Activated naive CD8-positive, alpha-beta T cell treated with anti-CD3 and anti-CD28 coated beads, Interleukin-2, amount 50 U/mL, for 24 hours (primary cell): ENCODE measurements at regions not wholly inside any gene's neighbourhood (a gene's known extent, or its start where the extent isn't known, plus 50 kb on each side); places are given as distances from the start of the nearest gene placed in this dataset.

ENCODE experiments used
- ATAC-seq: fragments of 150-1000 bp; cut with Tn5 transposase; one replicate; pipeline ENCODE4 v1.10.0; 2021
- DNase-seq: peaks from one replicate; pipeline ENCODE4 v3.0.0; 2021
- H3K27ac Mint-ChIP-seq: one replicate; pipeline ENCODE4 v1.8.0; 2021; ENCODE audit warnings: mild to moderate bottlenecking, mixed read lengths
- H3K27me3 Mint-ChIP-seq: one replicate; pipeline ENCODE4 v1.8.0; 2021; ENCODE audit warnings: mixed read lengths
- H3K36me3 Mint-ChIP-seq: one replicate; pipeline ENCODE4 v1.8.0; 2021; ENCODE audit warnings: low read depth, mixed read lengths
- H3K4me1 Mint-ChIP-seq: one replicate; pipeline ENCODE4 v1.8.0; 2021; ENCODE audit warnings: mixed read lengths
- H3K4me3 Mint-ChIP-seq: one replicate; pipeline ENCODE4 v1.8.0; 2021; ENCODE audit warnings: mild to moderate bottlenecking, moderate library complexity, mixed read lengths
- H3K9me3 Mint-ChIP-seq: one replicate; pipeline ENCODE4 v1.8.0; 2021; ENCODE audit warnings: mixed read lengths

DNA sequence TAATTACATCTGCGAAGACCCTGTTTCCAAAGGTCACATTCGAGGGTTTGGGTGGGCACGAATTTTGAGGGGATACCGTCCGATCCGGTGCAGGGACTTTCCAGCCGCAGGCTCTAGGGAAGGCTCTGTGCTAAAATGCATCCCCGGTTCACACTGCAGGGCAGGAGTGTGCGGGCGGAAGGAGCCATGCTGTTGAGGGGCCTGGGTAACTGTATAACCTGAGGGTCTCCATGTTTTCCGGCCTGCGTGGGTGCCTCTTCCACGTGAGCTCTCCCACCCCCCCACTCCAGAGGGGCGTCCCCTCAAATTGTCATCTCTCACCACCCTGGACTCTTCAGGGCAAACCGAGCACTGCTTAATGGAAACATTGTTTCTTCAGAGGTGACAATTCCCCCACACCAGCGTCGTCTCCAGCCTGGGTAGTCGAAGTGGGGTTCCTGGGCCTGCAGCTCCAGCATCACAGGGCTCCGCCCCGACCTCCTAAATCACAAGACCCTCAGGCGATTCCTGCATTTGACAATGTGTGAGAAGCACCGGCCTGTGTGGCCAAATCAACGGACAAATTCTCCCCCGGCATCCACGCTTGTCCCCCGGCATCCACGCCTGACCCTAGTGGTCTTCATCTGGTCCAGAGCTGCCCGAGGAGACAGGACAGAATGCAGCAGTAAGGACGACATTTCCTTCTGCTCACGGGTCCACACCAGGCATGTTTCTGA lies 51.2 kb downstream of the FOXL3 start:
- H3K4me1 Mint-ChIP-seq, result no peaks in the 10 kb centered on the region

DNA sequence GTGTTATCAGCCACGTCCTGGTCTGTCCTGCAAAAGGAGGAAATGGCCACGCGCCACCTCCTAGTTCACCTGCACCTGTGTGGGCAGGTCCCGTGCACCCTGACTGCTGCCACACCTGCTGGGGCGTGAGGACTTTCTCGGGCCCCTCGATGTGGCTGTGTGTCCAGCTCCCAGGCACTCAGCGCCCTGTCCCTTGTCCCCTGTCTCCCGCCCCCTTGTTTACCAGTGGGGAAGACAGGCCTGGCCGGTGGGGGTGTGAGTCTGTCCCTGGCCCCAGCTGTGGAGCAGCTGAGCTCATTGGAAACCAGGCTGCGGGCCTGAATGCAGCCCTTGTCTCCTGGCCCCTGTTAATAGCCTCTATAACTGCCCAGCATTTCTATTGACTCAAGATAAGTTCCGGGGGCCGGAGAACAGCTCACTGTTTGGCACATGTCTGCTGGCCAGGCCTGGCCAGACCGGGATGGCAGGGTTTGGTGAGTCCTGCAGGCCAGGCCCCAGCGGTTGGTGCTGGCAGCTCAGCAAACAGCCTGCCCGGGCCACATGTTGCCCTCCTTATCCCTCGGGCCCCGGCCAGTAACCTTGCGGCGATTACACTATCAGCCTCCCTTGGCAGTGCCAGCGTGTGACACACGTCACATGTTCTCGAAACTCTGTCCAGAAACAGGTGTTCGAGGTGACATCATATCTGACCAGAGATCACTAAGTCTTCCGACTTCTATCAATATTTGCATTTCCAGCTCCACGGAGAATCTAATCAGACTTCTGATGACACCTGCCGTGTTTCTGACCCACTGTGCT lies 52.1 kb downstream of the FOXL3 start:
- ATAC-seq, result no peak
- H3K4me1 Mint-ChIP-seq, result no peaks in the 10 kb centered on the region

More for the DNA sequence above, 51.2 kb downstream of the FOXL3 start:
- no peaks in the 10 kb centered on the region for H3K36me3 Mint-ChIP-seq
- DNase-seq (no peak), ATAC-seq (no peak)
- H3K9me3 Mint-ChIP-seq, result no peaks in the 10 kb centered on the region
- H3K27me3 Mint-ChIP-seq, result no peaks in the 10 kb centered on the region
- no peak overlapping the region for H3K4me3 Mint-ChIP-seq
- H3K27ac Mint-ChIP-seq, result no peak overlapping the region

DNA sequence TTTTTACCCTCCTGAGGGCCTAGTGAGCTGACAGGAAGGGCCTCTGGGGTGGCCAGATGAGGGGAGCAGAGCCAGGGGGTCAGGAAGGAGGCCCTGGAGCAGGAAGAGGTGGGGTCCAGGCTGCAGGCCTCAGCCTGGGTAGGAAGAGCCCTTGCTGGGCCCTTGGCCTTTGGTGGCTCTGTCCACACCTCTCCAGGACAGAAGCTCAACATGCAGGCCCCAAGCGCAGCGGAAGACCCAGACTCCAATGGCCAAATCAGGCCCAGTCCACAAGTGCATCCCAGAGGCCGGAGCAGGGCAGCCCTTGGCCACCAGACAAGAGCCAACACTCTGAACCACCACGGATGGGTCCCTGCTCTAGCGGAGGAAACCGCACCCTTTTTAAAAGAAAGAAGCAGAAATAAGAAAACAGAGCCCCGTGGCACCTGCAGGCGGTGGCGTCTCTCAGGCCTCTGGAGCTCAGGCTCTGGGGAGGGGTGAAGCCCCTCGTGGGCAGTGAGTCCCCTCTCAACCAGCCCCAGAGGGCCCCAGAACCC lies 52.8 kb downstream of the FOXL3 start:
- H3K4me1 Mint-ChIP-seq, result no peaks in the 10 kb centered on the region
- DNase-seq, result no peak
- no peak overlapping the region for H3K4me3 Mint-ChIP-seq
- no peak for ATAC-seq
- H3K36me3 Mint-ChIP-seq, result peaks cover 2% of the 10 kb centered on the region
- H3K9me3 Mint-ChIP-seq, result no peaks in the 10 kb centered on the region
- H3K27ac Mint-ChIP-seq, result no peak overlapping the region
- no peaks in the 10 kb centered on the region for H3K27me3 Mint-ChIP-seq

More for the DNA sequence above, 52.1 kb downstream of the FOXL3 start:
- H3K9me3 Mint-ChIP-seq, result no peaks in the 10 kb centered on the region
- H3K36me3 Mint-ChIP-seq, result no peaks in the 10 kb centered on the region
- no peak overlapping the region for H3K27ac Mint-ChIP-seq
- no peak overlapping the region for H3K4me3 Mint-ChIP-seq
- no peaks in the 10 kb centered on the region for H3K27me3 Mint-ChIP-seq
- no peak for DNase-seq

DNA sequence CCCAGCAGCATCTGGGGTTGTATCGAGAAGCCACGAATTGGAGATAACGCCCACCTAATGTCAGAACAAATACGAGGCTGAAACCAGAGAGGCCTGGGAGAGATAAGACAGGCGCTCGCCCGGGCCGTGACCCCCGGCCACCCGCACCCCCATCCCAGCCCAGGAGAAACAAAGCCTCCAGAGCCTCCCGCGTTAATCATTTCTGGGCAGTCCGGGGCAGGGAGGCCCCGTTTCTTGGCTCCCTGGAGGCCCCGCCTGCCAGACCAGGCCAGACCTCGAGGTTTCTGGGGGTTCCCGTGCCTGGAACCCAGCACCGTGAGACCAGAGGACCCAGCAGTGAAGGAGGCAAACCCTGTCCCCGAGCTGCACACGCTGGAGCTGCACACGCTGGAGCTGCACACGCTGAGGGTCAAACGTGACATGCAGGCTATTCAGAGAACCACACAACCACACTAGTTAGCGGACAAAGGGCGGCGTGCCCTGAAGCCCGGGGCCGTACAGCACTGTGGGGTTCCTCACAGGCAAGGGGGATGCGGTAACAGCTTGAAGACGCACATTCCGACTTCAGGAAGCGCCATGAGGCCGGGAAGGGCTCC lies 53.4 kb downstream of the FOXL3 start:
- DNase-seq (no peak), ATAC-seq (no peak)
- Mint-ChIP-seq H3K27me3 (no peaks in the 10 kb centered on the region), H3K4me3 (no peak overlapping the region), H3K36me3 (peaks cover 2% of the 10 kb centered on the region), H3K4me1 (no peaks in the 10 kb centered on the region), H3K9me3 (no peaks in the 10 kb centered on the region), H3K27ac (no peak overlapping the region)

DNA sequence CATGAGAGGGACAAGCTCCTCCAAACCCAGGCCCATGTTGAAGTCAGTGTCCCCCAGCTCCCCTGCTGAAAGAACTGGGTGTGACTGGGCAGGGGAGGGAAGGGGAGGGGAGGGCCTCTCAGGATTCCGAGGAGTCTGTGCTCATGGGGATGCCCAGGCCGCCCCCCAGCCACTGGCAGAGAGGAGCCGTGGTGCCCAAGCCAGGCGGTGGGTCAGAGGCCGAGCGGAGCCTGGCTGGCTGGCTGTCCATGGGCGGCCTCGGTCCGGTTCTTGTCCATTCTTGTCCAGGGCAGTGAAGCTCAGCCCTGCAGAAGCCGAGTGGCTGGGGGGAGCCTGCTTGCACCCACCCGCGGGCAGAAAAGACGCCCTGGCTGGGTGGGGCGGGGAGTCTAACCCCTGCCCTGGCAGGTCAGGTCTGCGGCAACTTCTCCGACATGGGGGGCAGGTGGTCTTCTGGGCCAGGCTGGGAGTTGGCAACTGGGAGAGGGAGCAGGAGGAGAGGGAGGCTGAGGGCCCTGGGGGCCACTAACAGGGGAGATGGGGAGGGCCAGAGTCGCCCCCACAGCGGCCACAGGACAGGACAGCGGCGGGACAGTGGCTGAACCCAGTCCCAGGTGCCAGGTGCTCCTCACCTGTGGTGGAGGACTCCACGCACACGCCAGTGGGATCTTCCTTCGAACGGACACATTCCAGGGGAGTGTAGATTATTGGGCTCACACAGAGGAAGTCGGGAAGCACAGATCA lies 54.1 kb downstream of the FOXL3 start:
- Mint-ChIP-seq H3K4me3 (no peak overlapping the region), H3K9me3 (no peaks in the 10 kb centered on the region), H3K27me3 (no peaks in the 10 kb centered on the region), H3K27ac (no peak overlapping the region), H3K4me1 (no peaks in the 10 kb centered on the region), H3K36me3 (peaks cover 6% of the 10 kb centered on the region)
- ATAC-seq (no peak), DNase-seq (no peak)

DNA sequence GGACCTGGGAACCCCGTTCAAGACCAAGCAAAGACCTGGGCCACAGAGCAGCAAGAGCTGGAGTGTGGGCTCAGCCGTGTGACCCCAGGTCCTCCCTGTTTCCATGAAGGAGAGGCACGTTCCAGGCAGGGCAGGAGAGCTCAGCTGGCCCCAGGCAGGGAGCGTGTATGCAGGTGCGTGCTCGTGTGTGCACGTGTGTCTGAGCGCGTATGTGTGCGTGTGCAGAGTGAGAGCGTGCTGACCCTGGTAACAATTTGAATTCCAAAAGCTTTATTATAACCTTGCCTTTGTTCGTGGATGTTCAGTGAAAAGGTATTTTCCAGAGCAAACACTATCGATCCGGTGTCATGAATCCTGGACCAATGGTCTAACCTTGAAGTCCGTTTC lies 54.6 kb downstream of the FOXL3 start:
- Mint-ChIP-seq H3K9me3 (no peaks in the 10 kb centered on the region), H3K27me3 (no peaks in the 10 kb centered on the region), H3K27ac (no peak overlapping the region), H3K36me3 (peaks cover 7% of the 10 kb centered on the region), H3K4me1 (no peaks in the 10 kb centered on the region), H3K4me3 (no peak overlapping the region)
- DNase-seq (no peak), ATAC-seq (no peak)

DNA sequence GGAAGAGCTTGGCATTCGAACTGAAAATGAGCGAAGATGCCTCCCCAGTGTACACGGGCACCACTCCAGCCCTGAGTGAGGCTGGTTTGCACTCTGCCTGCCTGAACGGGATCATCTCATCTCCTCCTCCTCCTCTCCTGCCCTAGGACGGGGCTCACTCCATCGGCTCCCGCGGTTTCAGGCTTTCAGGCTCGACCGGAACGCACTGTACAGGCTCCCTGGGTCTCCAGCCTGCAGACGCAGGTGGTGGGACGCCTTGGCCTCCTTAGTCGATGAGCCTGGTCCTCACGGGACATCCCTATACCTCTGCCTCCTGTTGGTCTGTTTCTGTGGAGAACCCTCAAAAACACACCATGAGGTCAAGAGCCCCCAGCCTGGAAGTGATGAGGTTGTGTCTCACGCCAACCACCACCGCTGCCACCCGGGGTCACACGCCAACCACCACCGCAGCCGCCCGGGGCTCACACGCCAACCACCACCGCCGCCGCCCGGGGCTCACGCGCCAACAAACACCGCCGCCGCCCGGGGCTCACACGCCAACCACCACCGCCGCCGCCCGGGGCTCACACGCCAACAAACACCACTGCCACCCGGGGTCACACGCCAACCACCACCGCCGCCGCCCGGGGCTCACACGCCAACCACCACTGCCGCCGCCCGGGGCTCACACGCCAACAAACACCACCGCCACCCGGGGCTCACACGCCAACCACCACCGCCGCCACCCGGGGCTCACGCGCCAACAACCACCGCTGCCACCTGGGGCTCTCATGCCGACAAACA lies 56.3 kb downstream of the FOXL3 start:
- DNase-seq, result no peak
- no peaks in the 10 kb centered on the region for H3K9me3 Mint-ChIP-seq
- H3K4me1 Mint-ChIP-seq, result no peaks in the 10 kb centered on the region
- H3K27me3 Mint-ChIP-seq, result no peaks in the 10 kb centered on the region
- ATAC-seq, result no peak
- H3K27ac Mint-ChIP-seq, result no peak overlapping the region
- peaks cover 7% of the 10 kb centered on the region for H3K36me3 Mint-ChIP-seq
- no peak overlapping the region for H3K4me3 Mint-ChIP-seq

DNA sequence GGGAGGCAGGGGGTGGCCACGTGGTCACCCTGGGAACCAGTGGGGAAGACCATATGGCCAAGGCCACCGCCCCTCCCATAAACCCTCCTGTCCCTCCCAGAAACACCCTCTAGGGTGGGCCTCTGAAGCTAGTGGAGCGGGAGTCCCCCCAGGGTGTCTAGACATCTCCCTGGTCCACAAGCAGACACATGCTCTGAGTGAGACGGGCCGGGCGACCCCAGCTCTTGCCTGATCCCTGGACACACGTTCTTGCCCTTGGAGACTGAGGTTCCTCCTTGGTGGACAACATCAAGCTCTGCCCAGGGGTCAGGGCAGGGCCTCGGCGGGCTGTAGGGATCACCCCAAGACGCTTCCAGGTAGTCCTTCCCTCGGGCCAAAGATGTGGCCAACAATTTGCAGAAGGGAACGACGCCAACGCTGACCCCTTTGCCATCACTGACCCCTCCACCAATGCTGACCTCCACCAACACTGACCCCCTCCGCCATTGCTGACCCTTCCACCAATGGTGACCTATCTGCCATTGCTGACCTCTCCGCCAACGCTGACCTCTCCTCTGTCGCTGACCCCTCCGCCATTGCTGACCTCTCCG lies 57.1 kb downstream of the FOXL3 start:
- ATAC-seq, result no peak
- Mint-ChIP-seq H3K27ac (no peak overlapping the region), H3K4me3 (no peak overlapping the region), H3K9me3 (no peaks in the 10 kb centered on the region), H3K4me1 (peaks cover 6% of the 10 kb centered on the region), H3K36me3 (peaks cover 7% of the 10 kb centered on the region), H3K27me3 (no peaks in the 10 kb centered on the region)
- DNase-seq, result no peak

DNA sequence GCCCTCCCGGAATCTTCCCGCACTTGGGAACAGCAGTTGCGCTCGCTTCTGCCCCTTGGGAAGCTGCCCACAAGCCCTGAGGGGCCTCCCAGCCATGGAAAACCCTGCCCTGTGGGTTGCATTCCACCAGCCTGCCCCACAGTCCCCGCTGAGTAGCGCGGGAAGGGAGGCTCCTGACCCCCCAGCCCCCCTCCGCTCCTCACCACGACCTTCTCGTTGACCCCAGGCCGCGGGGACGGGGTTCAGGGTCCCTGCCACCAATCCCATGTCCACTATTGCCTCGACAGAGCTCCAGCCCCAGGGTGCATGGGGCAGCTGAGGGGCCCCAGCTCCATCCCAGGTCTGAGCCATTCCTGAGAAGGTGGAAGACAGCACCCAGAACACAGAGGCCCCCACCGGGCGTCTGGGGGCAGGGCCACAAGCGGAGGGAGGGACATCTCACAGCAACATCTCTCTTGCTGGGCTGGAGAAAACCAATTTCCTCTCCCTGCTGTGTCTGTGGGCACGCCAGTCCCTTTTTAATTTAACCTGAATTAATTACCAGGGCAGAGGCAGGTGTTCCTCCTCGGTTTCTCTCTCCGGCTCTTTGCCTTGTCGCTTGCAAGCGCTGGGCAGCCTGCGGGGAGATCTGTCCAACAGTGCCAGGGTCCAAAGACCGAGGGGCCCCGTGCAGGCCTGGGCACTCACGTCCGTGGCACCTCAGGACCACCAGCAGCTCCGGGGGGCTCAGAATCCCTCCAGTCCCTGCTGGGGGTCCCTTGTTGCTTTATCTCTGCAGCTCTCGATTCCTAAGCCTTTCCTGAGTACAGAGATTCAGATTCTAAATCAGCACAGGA lies 57.9 kb downstream of the FOXL3 start:
- H3K9me3 Mint-ChIP-seq, result no peaks in the 10 kb centered on the region

DNA sequence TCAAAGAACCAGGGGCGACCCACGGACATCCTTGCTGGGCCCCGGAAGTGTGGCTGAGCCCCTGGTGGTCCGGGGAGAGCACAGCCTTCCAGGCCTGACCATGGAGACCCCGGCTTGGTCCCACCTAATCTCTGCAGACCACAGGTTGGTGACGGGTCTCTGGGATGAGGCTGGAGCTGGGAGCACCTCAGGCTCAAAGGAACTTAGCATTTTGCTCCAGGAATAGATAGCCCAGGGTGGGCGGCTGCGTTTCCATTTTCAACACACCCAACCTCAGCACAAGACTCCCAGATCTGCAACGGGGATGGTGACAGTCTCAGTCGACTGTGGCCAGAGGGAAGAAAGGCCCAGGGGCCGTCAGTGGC lies 58.5 kb downstream of the FOXL3 start:
- no peaks in the 10 kb centered on the region for H3K27me3 Mint-ChIP-seq
- no peak overlapping the region for H3K4me3 Mint-ChIP-seq
- no peaks in the 10 kb centered on the region for H3K9me3 Mint-ChIP-seq
- peaks cover 7% of the 10 kb centered on the region for H3K36me3 Mint-ChIP-seq
- no peak for ATAC-seq
- peaks cover 12% of the 10 kb centered on the region for H3K4me1 Mint-ChIP-seq
- DNase-seq, result no peak
- no peak overlapping the region for H3K27ac Mint-ChIP-seq

More for the DNA sequence above, 57.9 kb downstream of the FOXL3 start:
- ATAC-seq, result no peak
- H3K4me3 Mint-ChIP-seq, result no peak overlapping the region
- peaks cover 12% of the 10 kb centered on the region for H3K4me1 Mint-ChIP-seq
- H3K27ac Mint-ChIP-seq, result no peak overlapping the region
- DNase-seq, result no peak
- peaks cover 7% of the 10 kb centered on the region for H3K36me3 Mint-ChIP-seq
- no peaks in the 10 kb centered on the region for H3K27me3 Mint-ChIP-seq

DNA sequence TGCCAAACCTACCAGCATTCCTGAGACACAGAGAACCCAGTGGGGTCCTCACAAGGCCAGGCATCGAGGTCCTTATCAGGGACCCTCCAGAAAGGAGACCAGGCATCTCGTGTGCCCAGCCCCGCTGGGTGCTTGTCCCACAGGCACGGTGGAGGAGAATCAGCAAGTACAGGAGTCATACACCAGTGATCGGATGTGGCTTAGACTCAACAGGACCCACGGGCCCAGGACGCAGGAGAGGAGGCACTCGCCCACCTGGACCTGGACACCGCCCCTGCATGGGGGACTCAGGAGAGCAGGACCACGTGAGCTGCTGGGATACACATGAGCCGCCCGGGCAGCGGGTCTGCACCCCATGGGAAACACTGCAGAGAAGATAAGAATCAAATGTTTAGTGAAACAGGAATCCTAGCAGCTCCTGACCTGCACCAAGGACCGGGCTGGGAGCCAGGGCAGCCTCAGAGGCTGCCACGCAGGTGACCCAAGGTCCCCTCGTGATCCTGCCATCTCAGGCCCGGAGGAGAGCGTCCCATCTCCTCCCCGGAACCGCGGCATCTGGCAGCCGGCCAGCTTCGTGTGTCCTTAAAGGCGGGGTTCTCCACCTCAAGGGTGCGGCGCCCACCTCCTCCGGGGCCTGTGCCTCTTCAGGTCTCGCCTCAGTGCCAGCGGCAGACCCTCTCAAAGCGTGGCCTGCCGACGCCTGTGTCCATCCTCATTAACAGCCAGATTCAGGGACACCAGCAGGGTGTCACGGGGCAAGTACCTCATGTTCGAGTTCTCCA lies 59.2 kb downstream of the FOXL3 start:
- Mint-ChIP-seq H3K9me3 (no peaks in the 10 kb centered on the region), H3K4me1 (peaks cover 12% of the 10 kb centered on the region), H3K4me3 (peak overlapping the region; percentile 15), H3K27me3 (no peaks in the 10 kb centered on the region), H3K36me3 (peaks cover 7% of the 10 kb centered on the region), H3K27ac (peak overlapping the region; percentile 2)
- ATAC-seq, result no peak
- no peak for DNase-seq

DNA sequence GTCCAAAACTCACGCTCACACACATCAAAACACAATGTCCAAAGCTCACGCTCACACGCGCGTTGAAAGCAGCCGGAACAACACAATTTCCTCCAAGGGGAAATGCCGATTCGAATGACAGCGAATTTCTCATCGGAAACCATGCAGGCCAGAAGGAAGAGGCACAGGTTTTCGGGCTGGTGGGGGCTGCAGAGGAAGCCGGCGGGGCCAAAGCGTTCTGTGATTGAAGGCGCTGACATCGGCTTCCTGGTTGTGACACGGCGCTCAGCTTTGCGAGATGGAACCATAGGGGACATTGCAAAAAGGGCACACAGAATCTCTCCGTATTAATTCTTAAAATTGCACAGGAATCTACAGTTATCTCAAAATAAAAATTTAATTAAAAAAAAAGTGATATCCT lies 61.3 kb downstream of the FOXL3 start:
- no peak overlapping the region for H3K27ac Mint-ChIP-seq
- no peak overlapping the region for H3K4me3 Mint-ChIP-seq
- H3K4me1 Mint-ChIP-seq, result peaks cover 12% of the 10 kb centered on the region
- H3K9me3 Mint-ChIP-seq, result no peaks in the 10 kb centered on the region
- no peaks in the 10 kb centered on the region for H3K27me3 Mint-ChIP-seq
- ATAC-seq (peak; percentile 40), DNase-seq (peak; percentile 67)
- peaks cover 7% of the 10 kb centered on the region for H3K36me3 Mint-ChIP-seq
